NCI-H2171 (cell line): ENCODE measurements at regions not wholly inside any gene's neighbourhood (a gene's known extent, or its start where the extent isn't known, plus 50 kb on each side); places are given as distances from the start of the nearest gene placed in this dataset.

Source experiments
- DNase-seq: peaks from one replicate; lab custom pipeline; 2025; lab: John Stamatoyannopoulos, UW

DNA sequence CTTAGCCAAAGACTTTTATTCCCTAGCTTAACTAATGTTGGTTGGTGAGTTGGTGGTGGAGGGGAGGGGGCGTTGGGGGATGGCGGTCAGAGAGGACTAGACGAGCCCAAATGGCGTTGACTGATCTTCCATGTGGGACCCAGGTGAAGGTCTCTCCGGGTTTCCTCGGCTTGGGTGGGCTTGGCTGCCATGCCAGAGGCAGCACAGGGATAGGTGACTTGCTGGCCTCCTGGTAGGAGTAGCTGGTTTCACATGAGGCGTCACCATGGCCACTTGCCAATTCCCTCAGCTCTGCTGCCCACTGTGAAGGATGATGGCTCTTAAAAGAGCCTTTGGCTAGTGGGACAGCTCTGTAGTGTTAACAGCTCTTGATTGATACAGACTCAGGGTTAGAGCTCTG lies 1337.0 kb upstream of the FAM98A start:
- no peak for DNase-seq

DNA sequence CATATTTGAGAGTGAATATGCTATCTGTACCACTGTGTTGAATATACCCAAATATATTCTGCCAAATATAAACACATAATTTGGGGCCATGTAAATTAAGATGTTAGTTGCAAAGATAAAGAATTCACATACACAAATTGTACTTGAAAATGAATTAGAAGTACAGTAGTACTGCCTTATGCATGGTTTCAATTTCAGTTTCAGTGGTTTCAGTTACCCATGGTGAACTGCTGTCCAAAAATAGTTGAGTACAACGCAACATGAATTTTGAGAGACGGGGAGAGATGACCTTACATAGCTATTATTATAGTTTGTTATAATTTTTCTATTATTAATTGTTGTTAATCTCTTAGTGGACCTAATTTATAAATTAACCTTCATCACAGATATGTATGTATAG lies 1313.0 kb upstream of the FAM98A start:
- no peak for DNase-seq

DNA sequence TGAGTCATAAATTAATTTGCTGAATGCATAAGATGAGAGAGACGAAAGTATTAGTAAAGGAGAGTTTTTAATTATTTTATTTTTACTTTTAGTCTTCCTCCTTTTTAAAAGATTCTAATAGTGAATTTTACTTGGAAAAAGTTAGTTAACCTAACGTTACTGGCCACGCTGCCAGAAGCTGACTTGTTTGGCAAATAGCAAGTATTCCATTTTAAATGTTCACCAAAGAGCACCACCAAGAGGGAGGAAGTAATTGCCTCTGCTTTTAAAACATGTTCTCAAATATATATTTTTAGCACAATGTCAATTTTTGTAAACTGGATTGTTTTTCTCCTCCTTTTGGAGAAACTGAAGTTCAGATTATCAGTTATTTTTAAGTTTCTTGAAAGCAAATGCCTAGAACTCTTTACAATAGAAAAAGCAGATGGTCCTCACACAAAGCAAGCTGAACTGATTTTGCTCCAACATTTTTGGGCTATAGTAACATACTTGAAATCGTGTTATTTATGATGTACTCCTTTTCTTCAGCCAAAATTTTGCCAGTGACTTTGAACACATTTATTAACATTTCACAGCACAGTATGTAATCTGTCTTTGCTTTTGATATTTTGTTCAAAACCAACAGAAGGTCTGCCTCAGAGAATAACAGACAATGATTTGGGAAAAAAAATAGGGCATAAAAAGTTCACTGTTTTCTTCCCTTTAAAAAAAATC lies 1311.0 kb upstream of the FAM98A start:
- no peak for DNase-seq

DNA sequence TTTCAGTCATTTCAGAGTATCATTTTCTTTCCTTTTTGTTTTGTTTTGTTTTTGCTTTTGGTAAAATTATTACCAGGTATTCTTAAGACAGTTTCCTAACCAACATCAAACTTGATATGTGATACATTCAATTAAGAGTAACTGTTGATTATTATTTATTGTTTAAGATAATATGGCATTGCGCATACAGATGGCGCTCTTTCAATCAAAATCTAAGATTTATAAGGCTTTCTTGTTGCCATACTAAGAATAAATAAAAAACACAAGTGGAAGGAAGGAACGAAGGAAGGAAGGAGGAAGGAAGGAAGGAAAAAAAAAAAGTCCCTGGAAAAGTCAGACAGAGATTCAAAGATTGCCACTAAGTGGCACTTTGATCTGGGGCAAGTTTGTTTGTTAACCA lies 1308.7 kb upstream of the FAM98A start:
- no peak for DNase-seq

- no peak for DNase-seq
Observed at GRCh38 chr2:34901739-34902138, 1302.6 kb upstream of the FAM98A start.

GRCh38 chr2:34899079-34899478 lies 1300.0 kb upstream of the FAM98A start:
- DNase-seq, result no peak

GRCh38 chr2:34892766-34893165 lies 1293.7 kb upstream of the FAM98A start:
- no peak for DNase-seq

- no peak for DNase-seq
Observed at GRCh38 chr2:34892256-34892655, 1293.2 kb upstream of the FAM98A start.

GRCh38 chr2:34875091-34875745 lies 1276.1 kb upstream of the FAM98A start:
- no peak for DNase-seq

DNA sequence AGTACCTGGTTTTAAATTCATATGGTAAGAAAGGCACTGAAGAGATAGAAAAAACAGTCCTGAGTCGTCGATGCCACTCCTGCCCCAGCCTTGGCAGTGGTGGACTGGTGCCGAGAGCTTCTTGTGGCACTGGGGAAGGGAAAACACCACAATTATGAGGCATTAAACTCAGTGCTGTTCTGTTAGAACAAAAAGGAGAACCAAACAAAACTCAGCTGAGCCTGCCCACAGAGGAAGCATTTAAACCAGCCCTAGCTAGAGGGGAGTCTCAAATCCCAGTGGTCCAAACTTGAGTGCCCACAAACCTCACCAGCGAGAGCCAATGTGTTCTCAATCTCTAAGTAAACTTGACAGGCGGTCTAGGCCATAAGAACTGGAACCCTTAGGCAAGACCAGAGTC lies 1254.5 kb upstream of the FAM98A start:
- DNase-seq, result no peak

DNA sequence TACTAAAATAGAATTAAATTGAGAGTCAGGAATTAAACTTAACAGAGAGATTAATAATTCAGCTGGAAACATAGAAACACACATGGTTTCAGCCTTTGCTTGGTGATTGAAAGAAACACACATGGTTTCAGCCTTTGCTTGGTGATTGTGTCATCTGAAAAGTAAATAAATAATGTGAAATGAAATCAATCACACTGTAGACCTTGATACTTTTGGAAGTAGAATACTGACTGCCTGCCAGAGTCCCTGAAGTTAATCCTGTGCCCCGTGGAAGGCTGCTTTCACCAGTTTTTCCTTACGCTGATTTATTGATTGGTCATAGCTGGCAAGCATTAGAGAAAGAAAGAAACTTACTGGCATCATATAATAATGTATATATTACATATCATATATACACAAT lies 1252.7 kb upstream of the FAM98A start:
- DNase-seq, result no peak

DNA sequence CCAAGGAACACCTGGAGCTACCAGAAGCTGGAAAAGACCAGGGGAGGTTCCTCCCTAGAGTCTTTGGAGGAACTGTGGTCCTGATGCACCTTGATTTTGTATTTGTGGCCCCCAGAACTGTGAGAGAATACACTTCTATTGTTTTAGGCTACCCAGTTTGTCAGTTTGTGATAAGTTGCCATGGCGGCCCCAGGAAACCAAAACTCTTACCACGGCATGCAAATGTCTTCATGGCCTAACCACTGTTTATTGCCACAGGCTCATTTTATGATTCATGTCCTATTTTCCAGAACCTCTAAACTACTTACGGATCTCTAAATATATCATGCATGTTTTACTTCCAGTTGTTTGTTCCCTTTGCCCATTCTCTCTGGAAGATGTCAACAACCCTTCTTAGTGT lies 1250.7 kb upstream of the FAM98A start:
- no peak for DNase-seq

- no peak for DNase-seq
Observed at GRCh38 chr2:34848691-34849090, 1249.6 kb upstream of the FAM98A start.

GRCh38 chr2:34848132-34848531 lies 1249.0 kb upstream of the FAM98A start:
- DNase-seq, result no peak

DNA sequence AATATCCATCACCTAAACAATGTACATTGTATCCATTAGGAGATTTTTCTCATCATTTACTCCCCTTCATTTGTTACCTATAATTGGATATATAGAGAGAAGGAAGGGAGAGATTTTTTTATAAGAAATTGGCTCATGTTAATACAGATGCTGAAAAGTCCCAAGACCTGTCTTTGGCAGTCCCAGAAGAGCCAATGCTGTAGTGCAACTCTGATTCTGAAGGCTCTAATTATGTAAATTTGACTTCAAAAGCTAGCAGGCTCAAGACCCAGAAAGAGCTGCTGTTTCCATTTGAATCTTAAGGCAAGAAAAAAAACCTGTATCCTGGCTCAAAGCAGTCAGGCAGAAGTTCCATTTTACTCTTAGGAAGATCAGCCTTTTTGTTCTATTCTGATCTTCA lies 1245.5 kb upstream of the FAM98A start:
- no peak for DNase-seq

DNA sequence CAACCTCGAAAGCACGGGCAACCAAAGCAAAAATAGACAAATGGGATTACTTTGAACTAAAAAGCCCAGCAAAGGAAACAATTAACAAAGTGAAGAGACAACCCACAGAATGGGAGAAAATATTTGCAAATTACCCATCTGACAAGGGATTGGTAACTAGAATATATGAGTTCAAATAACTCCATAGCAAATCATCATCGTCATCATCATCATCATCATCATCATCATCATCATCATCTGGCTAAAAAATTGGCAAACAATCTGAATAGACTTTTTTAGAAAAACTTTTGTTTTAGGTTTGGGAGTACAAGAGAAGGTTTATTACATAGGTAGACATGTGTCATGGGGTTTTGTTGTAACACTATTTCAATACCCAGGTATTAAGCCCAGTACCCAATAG lies 1239.3 kb upstream of the FAM98A start:
- DNase-seq, result no peak

DNA sequence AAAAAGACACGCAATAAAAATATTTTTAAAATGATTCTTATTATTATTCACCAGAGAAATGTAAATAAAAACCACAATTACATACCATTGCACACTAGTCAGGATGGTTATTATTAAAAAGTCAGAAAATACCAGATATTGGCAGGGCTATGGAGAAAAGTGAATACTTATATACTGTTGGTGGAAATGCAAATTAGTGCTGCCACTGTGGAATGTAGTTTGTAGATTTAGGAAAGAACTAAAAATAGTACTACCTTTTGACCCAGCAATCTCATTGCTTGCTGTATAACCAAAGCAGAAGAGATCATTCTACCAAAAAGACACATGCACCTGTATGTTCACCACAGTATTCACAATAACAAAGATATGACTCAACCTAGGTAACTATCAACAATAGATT lies 1237.3 kb upstream of the FAM98A start:
- DNase-seq, result no peak

GRCh38 chr2:34831096-34831495 lies 1232.0 kb upstream of the FAM98A start:
- DNase-seq, result no peak

DNA sequence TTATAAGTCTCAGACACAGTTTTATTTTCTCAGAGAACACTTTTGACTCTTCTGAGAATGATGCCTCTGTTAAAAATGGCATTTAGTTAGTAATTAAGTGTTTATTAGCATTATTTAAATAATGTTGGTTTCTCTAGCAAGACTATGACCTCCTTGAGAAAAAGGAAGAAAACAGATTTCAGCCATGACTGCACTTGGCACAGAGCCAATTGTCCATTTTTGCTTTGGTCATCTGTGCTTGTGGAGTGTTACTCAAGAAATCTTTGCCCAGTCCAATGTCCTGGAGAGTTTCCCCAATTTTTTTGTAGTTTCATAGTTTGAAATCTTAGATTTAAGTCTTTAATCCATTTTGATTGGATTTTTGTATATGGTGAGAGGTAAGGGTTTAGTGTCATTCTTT lies 1229.4 kb upstream of the FAM98A start:
- no peak for DNase-seq

- DNase-seq, result no peak
Observed at GRCh38 chr2:34827398-34827797, 1228.3 kb upstream of the FAM98A start.

DNA sequence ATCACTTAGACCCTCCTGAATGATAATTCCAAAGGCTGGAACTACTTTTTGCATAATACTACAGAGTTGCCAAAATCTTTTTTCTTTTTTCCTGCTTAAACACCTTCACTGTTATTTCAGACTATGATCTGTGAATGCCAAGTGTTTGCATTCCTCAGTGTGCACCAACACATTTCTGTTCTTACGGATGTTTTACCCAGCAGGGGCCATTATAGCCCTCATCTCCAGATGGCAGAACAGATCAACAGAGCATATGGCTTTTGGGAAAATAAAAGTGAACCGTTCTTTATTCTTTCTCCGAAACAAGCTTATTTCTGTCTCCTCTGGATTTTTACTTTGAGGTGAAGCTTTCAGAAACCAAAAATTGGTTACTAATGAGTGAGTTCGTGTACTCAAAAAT lies 1226.6 kb upstream of the FAM98A start:
- DNase-seq, result no peak

GRCh38 chr2:34822616-34823015 lies 1223.5 kb upstream of the FAM98A start:
- no peak for DNase-seq

DNA sequence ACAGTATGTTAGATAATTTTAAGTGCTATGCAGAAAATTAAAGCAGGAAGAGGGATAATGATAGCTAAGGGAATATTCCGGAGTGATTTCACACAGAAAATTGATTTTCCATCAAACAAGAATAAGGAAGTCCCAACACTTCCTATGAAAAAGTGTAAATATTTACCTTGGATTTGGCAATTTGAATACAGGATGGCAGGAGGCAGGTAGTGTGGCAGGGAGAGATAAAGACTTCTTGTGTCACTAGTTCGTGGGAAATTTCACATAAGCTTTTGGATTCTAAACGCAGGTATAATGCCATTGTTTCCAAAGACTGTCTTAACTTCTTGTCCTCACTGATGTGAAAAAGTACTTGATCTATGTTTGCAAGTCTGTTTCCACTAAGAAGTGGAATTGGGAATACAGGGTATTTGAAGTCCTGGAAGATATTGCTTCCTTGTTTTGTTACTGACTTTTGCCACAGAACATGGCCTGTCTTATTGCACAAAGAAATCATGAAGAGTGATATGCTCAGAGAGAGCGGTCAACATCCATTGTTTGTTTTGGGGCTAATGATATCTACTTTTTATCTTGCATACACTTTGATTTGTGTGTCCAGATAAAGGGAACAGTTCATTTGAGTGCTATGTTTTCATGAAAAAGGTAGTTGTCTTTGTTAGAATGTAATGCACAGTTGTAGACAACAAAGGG lies 1216.1 kb upstream of the FAM98A start:
- no peak for DNase-seq
